Activated naive CD4-positive, alpha-beta T cell treated with anti-CD3 and anti-CD28 coated beads, Interleukin-2, amount 50 U/mL, for 16 hours (primary cell): ENCODE measurements at regions not wholly inside any gene's neighbourhood (a gene's known extent, or its start where the extent isn't known, plus 50 kb on each side); places are given as distances from the start of the nearest gene placed in this dataset.

Experiments used
- DNase-seq: peaks from one replicate; pipeline ENCODE4 v3.0.0-alpha.2; 2020

DNA sequence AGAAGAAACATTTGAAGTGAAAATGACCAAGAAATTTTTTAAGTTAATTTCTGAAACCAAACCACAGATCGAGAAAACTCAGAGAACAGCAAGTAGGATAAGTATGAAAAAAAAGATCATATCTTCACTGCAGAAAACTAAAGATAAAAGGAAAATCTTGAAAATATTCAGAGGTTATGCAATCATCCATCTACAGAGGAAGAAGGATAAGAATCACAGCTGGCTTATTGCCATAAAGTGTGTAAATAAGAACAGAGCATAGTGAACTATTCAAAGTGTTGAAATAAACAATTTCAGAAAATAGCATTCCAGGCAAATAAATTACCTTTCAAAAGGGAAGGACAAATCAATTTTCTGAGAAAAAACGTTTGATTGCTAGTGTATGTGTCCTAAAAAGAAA, 1191.7 kb upstream of the CDH6 start:
- DNase-seq = no peak

DNA sequence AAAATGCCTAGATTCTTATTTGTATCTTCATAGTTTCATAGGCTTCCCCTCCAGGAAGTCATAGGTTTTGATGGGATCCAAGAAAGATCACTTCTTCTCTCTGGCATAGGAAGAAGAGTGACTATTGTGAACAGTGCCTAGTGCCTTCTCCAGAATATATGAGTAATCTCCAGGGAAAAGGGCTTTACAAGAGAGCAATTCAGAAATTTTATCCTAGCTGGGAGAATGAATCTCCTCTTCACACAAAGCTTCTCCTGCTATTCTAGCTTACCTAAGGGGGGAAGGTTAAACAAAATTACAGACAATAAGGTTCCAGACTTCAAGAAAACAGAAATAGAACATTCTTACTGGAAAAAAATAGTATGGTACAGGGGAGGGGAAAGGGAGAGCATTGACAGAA, 1193.3 kb upstream of the CDH6 start:
- DNase-seq = no peak

DNA sequence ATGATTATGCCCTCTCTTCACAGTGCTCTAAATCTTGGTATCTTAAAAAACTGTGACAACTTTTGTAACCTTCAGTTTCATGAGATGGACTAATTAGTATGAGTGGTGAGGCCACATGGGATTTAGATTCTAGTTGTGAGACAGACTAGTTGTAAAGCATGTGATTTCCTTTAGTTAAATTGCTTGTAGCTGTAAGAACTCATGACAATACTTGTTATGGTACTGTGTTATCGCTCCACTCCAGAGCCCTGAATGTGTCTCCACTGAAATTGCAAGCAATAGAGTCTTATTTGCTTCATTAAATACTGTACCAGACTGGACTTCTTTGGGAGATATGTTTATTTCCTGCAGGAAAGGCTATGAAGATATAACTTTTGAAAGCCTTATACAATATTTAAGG, 1198.3 kb upstream of the CDH6 start:
- no peak for DNase-seq

- DNase-seq = no peak
Observed at GRCh38 chr5:29994519-29994918, 1199.0 kb upstream of the CDH6 start.

- no peak for DNase-seq
Observed at GRCh38 chr5:29993286-29993685, 1200.2 kb upstream of the CDH6 start.

DNA sequence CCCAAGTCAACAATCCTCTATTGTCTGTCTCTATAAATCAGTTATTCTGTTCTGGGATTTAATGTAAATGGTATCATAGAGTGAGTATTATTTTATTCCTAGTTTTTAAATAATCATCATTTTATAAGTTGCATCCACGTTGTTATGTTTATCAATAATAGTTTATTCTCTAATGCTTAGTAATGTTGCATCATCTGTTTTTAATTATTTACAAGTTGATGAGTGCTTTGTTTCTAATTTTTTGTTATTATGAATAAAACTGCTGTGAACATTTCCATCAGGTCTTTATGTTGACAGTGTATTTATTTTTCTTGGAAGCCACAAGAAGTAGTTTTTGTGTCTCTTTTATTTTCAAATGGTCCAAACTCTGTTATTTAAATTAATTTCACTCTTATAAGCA, 1201.2 kb upstream of the CDH6 start:
- no peak for DNase-seq

- no peak for DNase-seq
Observed at GRCh38 chr5:29990681-29991080, 1202.8 kb upstream of the CDH6 start.

- DNase-seq = no peak
Observed at GRCh38 chr5:29984156-29984540, 1209.3 kb upstream of the CDH6 start.

GRCh38 chr5:29983528-29984155, 1209.8 kb upstream of the CDH6 start:
- no peak for DNase-seq

GRCh38 chr5:29982457-29982856, 1211.0 kb upstream of the CDH6 start:
- DNase-seq = no peak

DNA sequence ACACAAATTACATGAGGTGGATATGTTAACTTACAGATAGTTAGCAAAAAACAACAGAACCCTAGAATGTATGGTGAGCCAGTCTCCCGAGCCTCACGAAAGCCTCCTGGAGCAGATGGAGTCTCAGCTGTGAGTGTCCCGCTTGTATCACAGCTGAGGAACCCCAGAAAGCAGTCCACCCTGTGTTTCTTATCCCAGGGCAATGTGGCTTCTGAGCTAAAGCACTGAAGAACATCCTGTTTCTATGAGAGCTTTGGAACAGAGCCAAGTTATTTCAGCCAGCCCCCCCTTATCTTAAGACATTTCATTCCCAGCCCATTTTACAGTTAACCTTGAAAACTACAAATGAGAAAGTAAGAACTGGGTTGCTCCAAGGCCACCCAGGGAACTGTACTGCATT, 1220.9 kb upstream of the CDH6 start:
- DNase-seq = no peak

DNA sequence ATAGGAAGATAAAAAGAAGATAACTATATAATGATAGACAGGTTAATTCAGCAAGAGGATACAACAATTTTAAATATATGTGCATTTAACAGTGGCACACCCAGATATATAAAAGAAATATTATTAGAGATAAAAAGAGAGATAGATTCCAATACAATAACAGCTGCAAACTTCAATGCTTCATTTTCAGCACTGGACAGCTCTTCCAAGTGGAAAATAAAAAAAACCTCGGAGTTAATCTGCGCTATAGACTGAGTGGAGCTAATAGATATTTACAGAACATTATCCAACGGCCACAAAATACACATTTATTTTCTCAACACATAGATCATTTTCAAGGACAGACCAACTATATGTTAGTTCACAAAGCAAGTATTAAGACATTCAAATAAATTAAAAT, 1229.5 kb upstream of the CDH6 start:
- no peak for DNase-seq

- no peak for DNase-seq
Observed at GRCh38 chr5:29960323-29960722, 1233.2 kb upstream of the CDH6 start.

DNA sequence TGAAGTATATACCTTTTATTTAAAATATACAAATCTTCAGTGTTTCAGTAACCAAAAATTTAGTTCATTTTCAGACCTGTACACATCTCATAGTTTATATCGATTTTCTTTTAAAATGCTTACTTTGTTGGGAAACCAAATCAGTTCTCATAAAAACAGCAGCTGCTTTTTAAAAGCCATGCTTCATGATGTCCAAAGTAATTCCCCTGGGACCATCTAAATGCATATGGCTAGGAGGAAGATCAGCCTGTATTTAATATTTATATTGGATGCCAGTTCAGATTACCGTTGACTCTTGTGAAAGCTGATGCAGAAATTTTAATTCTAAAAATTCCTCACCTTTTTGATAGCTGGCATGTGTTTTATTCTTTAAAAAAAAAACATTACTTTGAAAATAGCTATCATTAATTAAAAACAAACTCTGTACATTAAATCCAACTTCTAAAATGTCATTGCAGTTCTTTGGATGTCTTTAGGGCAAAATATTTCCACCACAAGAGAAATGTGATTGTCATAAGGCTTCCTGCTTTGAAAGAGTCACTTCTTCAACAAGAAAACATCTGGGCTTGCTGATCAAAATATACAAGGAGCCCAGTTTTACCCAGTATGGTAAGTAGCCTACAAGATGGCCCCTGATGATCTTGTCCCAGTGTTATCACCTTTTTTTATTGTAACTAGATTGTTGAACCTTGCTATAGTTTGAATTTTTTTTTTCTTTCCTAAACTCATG, 1242.9 kb upstream of the CDH6 start:
- no peak for DNase-seq

GRCh38 chr5:29949301-29949872, 1244.1 kb upstream of the CDH6 start:
- no peak for DNase-seq

DNA sequence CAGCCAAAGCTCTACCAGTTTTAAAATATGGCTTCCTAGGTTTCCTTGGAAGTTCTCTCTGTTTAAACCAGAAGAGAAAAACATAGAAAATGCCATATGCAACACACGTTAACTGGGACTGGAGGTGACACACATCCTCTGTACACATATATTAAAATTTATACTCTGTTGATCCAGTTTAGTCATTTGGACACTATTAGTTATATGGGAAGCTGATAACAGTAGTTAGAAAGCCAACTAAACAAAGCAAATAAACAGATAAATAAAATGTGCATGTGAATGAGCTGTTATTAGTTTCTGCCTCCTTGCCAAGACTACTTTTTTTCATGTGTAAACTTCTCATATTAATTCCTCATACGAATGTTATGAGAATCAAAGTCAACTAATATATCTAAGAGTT, 1249.2 kb upstream of the CDH6 start:
- DNase-seq = no peak

- no peak for DNase-seq
Observed at GRCh38 chr5:29942089-29942488, 1251.4 kb upstream of the CDH6 start.

GRCh38 chr5:29939988-29940387, 1253.5 kb upstream of the CDH6 start:
- no peak for DNase-seq

DNA sequence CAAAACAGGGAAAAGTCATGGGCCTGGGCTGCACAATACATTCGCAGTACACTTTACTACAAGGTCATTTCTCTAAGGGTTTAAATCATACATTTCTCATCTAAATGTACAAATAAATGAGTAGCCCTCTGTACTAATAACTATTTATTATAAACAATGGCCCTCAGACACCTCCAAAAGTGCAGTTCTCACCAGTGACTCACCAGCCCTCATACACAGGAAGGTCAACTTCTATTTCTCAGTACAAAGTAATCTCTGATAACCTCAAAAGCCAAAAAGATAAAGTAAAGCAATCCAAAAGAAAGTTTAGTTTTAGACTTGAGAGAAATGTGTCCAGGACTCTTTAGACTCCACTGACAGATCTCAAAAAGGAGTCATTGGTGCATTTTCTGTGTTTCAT, 1258.1 kb upstream of the CDH6 start:
- DNase-seq = no peak

DNA sequence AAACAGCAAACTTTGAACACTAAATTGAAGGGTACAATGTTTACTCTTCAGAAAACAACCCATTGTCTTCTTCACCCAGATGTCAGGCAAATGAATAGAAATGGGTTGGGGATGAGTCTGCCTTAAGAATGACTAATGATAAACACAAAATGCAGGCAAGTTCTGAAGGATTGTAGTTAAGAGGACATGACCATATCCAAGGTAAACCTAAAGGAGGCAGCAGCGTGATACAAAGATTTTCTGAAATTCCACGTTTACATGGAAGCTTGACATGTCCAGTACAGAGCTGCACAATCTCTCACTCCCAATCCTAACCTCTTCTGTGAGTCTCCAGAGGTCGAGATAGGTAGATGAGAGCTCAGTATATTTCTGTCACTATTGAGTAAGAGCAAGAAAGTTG, 1263.2 kb upstream of the CDH6 start:
- DNase-seq = no peak

GRCh38 chr5:29924107-29924506, 1269.4 kb upstream of the CDH6 start:
- DNase-seq = no peak

- no peak for DNase-seq
Observed at GRCh38 chr5:29905626-29906353, 1287.7 kb upstream of the CDH6 start.

- DNase-seq = no peak
Observed at GRCh38 chr5:29902859-29903258, 1290.6 kb upstream of the CDH6 start.

GRCh38 chr5:29899583-29899982, 1293.9 kb upstream of the CDH6 start:
- DNase-seq = no peak
